Hepatocyte (in vitro differentiated cells): ENCODE measurements at regions not wholly inside any gene's neighbourhood (a gene's known extent, or its start where the extent isn't known, plus 50 kb on each side); places are given as distances from the start of the nearest gene placed in this dataset.

Experiments
- CTCF ChIP-seq: fragments of 200-600 bp; sonication (generic); IDR thresholded peaks from 2 replicates; pipeline ENCODE4 v1.5.1; 2016; ENCODE audit warnings: antibody characterized with exemption, mild to moderate bottlenecking; ENCODE audit not compliant: poor library complexity
- EZH2 ChIP-seq: fragments of 200-600 bp; sonication (generic); IDR thresholded peaks from 2 replicates; pipeline ENCODE4 v1.6.1; 2016; ENCODE audit warnings: antibody characterized with exemption, mild to moderate bottlenecking, borderline replicate concordance
- EZH2phosphoT487 ChIP-seq: fragments of 200-600 bp; sonication (generic); IDR thresholded peaks from one replicate; pipeline ENCODE4 v1.6.1; 2018; ENCODE audit warnings: antibody characterized with exemption, mild to moderate bottlenecking, low read depth, moderate library complexity; ENCODE audit not compliant: unreplicated experiment, severe bottlenecking

GRCh38 chr3:171535799-171536198 is 75.6 kb upstream of the TNIK start:
- TF ChIP-seq EZH2 (no peak), CTCF (no peak), EZH2phosphoT487 (no peak)
